ENCODE measurements at regions not wholly inside any gene's neighbourhood (a gene's known extent, or its start where the extent isn't known, plus 50 kb on each side); places are given as distances from the start of the nearest gene placed in this dataset.

- TF ChIP-seq CTCF (IDR thresholded peaks at IDR 0.05) (no peak), POLR2A (IDR thresholded peaks at IDR 0.05) (no peak), POLR2AphosphoS5 (IDR thresholded peaks at IDR 0.05) (no peak)
Observed at GRCh38 chr13:27004326-27004725, 167.3 kb downstream of the USP12 start.
